NCI-H526 treated with DMSO at 0.1 percent for 48 hours (cell line): ENCODE measurements at regions not wholly inside any gene's neighbourhood (a gene's known extent, or its start where the extent isn't known, plus 50 kb on each side); places are given as distances from the start of the nearest gene placed in this dataset.

Experiments
- DNase-seq: peaks from one replicate; lab custom pipeline; 2025; lab: John Stamatoyannopoulos, UW

GRCh38 chr17:73986641-73987177 is 216.8 kb upstream of the RPL38 start:
- no peak for DNase-seq

- DNase-seq = no peak
Observed at GRCh38 chr17:73987395-73987794, 216.1 kb upstream of the RPL38 start.

GRCh38 chr17:73987845-73988509 is 215.5 kb upstream of the RPL38 start:
- no peak for DNase-seq

- DNase-seq = no peak
Observed at GRCh38 chr17:73989671-73990070, 213.8 kb upstream of the RPL38 start.

- DNase-seq = no peak
Observed at GRCh38 chr17:73990290-73990689, 213.2 kb upstream of the RPL38 start.

GRCh38 chr17:73991260-73991659 is 212.2 kb upstream of the RPL38 start:
- DNase-seq = peak; percentile 90

GRCh38 chr17:73994946-73995345 is 208.5 kb upstream of the RPL38 start:
- peak; percentile 11 for DNase-seq

- DNase-seq = no peak
Observed at GRCh38 chr17:73997059-73997458, 206.4 kb upstream of the RPL38 start.

GRCh38 chr17:73998249-73998648 is 205.2 kb upstream of the RPL38 start:
- no peak for DNase-seq

- peak; percentile 98 for DNase-seq
Observed at GRCh38 chr17:73998653-73999645, 204.5 kb upstream of the RPL38 start.

- no peak for DNase-seq
Observed at GRCh38 chr17:74001145-74001544, 202.3 kb upstream of the RPL38 start.

GRCh38 chr17:74002241-74002640 is 201.2 kb upstream of the RPL38 start:
- DNase-seq = no peak

- no peak for DNase-seq
Observed at GRCh38 chr17:74004056-74004455, 199.4 kb upstream of the RPL38 start.

GRCh38 chr17:74005790-74006189 is 197.7 kb upstream of the RPL38 start:
- no peak for DNase-seq

GRCh38 chr17:74006371-74006770 is 197.1 kb upstream of the RPL38 start:
- no peak for DNase-seq

GRCh38 chr17:74008196-74008595 is 195.3 kb upstream of the RPL38 start:
- peak; percentile 30 for DNase-seq

GRCh38 chr17:74009056-74009625 is 194.3 kb upstream of the RPL38 start:
- DNase-seq = peak; percentile 7

GRCh38 chr17:74010903-74011302 is 192.6 kb upstream of the RPL38 start:
- DNase-seq = no peak

- peak; percentile 4 for DNase-seq
Observed at GRCh38 chr17:74011966-74012365, 191.5 kb upstream of the RPL38 start.

GRCh38 chr17:74012465-74012864 is 191.0 kb upstream of the RPL38 start:
- DNase-seq = no peak

GRCh38 chr17:74015316-74015715 is 188.2 kb upstream of the RPL38 start:
- no peak for DNase-seq

GRCh38 chr17:74015990-74016389 is 187.5 kb upstream of the RPL38 start:
- no peak for DNase-seq

GRCh38 chr17:74016461-74016860 is 187.0 kb upstream of the RPL38 start:
- DNase-seq = no peak
